ENCODE measurements at regions not wholly inside any gene's neighbourhood (a gene's known extent, or its start where the extent isn't known, plus 50 kb on each side); places are given as distances from the start of the nearest gene placed in this dataset.

DNA sequence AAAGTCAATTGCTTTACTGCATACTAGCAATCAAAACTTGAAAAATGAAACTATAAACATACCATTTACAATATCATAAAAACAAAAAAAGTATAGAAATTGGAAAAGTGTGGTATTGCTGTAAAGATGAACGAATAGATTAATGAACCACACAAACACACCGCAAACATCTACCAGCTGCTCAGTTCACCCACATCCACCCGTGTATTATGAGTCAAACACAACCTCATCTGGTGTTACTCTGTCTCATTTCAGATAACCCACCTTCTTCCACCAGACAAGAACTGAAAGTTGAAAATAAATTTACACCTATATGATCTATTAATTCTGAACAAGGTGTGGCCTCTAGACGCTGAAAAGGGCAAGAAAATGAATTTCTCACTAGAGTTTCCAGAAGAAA is 53.3 kb downstream of the BLID start:
- no peak for DNase-seq

- no peak for DNase-seq
Observed at GRCh38 chr11:122059565-122059964, 56.5 kb downstream of the BLID start.

GRCh38 chr11:122050021-122050690 is 65.9 kb downstream of the BLID start:
- DNase-seq, result no peak

- DNase-seq, result no peak
Observed at GRCh38 chr11:122048401-122048800, 67.6 kb downstream of the BLID start.

DNA sequence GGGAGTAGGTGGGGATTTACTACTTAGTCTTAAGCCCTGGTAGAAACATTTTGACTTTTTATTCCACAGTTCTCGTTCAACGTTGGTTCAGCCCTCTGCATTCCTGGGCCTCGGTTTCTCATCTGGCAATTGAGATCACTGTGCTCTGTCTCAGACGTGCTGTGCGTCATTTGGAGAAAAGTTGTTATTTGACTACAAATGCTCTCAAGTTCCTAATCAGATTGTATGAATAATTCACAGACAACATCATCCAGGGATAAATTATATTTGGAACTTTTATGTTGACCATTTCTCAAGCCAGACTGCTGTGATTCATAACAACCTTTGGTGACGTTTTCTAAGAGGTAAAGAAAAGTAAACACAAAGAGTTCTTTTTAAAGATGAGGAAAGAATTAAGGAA is 69.2 kb downstream of the BLID start:
- DNase-seq, result no peak

DNA sequence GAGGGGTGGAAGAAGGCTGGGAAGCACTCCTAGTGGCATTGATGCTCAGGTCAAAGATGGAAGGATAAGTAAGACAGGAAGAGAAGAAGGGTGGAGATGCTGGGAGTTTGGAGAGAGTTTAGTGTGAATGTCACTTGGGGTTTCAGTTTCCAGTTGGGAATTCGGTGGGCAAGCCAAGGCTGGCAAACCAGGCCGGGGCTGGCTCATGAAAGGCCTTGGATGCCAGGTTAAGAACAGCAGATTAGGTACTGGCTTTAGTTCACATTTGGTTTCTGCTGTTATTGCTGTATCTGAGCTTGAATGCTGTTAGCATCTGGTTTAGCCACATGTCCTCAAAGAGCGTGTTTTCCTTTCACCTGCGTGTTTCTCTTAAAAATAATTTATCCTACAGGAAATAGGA is 69.6 kb downstream of the BLID start:
- no peak for DNase-seq

- DNase-seq, result no peak
Observed at GRCh38 chr11:122045181-122045586, 70.8 kb downstream of the BLID start.

DNA sequence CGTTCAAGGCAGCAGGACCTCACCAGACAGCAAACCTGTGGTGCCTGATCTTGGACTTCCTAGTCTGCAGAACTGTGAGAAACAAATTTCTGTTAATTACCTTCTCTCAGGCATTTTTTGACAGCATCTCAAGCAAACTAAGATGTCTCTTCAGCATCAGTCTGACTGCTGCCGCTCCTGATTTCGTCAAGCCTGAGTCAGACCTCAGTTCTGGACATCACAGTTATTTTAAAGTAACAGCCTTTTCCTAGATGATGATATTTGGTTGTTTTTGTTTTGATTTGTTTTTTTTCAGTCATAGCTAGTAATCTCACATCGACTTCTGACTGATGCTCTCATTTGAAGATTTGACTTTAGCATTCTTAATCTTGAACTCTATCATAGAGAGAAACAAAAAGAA is 71.9 kb downstream of the BLID start:
- DNase-seq, result no peak

GRCh38 chr11:122042981-122043380 is 73.0 kb downstream of the BLID start:
- DNase-seq, result no peak

- no peak for DNase-seq
Observed at GRCh38 chr11:122040464-122040863, 75.6 kb downstream of the BLID start.

DNA sequence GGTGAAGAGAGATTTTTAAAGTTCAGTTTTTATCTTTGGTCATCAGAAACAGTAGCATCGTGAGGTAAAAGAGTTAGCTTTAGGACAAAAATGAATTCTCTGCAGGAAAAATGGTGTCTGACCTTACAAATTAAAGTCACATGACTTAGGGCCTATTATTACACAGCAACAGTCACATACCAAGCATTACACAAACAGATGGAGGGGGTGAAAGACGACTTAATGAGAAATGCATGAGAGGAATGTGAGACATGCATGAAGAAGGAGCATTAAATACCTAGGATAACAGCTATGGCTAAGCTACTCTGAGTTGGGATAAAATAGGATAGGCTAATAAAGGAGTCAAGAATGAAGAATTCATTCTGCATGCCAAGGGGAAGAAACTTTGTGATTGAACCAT is 77.5 kb downstream of the BLID start:
- DNase-seq, result no peak

GRCh38 chr11:122037911-122038310 is 78.1 kb downstream of the BLID start:
- no peak for DNase-seq

DNA sequence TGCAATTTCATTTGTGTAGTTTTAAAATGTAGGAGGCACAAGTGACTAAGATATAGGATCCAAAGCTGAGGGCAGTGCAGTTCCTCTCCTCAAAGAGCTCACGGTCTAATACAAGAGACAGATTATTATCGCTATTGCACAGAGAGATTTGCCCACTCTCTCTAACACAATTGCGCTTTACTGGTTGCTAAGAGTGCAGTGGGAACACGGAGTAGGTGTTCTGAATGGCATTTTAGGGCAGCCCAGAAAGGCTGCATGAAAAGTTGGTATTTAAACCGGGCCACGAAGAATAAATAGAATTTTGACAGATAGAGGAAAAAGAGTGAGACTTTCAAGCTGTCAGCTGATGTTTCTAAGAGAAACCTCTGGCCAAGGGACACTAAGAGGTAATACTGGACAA is 79.5 kb downstream of the BLID start:
- no peak for DNase-seq

GRCh38 chr11:122036018-122036417 is 80.0 kb downstream of the BLID start:
- no peak for DNase-seq

DNA sequence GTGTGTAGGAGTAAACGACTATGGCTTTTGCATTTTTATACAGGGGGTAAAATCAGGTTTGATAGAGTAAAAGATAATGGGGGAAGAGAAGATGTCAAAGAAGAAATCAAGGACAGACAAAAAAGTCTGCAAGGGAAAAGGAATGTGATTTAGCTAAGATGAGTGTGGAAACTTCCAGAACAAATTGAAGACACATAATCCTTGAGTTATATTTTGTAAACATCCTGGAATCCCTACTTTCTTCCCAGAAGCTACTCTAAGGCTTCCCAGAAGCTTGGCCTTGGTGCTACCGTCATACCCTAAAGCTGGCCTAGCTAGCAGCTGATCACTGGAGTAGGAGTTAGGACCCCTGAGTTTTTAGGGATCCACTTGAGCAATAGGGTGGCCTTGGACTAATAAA is 82.4 kb downstream of the BLID start:
- no peak for DNase-seq

GRCh38 chr11:122033193-122033592 is 82.8 kb downstream of the BLID start:
- no peak for DNase-seq

DNA sequence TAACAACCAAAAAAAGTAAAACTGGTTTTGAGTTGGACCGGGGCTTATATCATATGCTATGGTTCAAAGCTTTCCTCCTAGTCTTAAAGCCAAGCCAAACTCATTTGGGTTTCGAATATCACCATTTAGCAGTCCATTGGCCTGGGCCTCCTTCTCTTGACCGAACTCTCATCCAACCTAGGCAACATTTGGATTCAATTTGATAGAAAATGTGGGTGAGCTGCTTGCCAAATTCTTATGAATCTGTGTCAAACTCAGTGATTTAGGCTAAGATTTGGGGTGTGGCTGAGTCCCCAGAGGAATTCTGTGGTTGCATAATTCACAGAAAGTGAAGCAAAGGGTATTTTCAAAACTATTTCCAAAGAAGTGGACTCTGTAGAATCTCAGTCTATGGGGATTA is 83.7 kb downstream of the BLID start:
- no peak for DNase-seq

DNA sequence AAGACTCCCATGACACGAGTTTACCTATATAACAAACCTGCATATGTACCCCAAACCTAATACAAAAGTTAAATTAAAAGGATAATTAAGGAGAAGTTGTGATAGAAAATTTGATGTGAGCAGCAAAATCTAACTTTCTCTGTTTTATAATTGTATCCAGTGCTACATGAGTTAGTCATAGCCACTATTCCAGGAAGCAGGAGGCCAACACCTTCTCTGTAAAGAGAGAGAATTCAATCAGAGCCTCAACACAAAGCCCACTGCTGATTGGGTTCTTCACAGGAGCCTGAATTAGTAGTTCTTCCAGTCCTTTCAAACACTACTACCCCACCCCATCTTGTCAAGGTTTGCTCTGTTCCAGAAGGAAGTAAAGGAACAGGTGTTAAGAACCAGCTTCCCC is 84.2 kb downstream of the BLID start:
- DNase-seq, result no peak

DNA sequence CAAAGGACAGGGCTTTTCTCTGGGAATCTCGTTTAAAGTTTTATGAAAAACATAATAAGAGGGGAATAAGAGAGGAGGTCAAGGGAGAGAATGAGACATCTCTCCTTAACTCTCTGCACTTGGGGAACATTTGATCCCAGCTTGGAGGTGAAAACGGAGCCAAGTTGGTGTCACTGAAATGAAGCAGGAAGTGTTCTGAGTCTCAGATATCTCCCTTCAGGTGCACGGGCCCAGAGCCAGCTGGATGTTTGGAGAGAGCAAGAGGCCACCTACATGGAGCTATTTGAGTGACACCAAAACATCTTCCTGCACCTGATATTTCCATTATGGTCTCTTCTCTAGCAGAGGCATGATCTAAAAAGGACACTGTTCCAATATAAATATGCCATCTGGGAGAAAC is 85.7 kb downstream of the BLID start:
- no peak for DNase-seq

- DNase-seq, result no peak
Observed at GRCh38 chr11:122028545-122028944, 87.5 kb downstream of the BLID start.

- DNase-seq, result no peak
Observed at GRCh38 chr11:122028036-122028435, 88.0 kb downstream of the BLID start.

DNA sequence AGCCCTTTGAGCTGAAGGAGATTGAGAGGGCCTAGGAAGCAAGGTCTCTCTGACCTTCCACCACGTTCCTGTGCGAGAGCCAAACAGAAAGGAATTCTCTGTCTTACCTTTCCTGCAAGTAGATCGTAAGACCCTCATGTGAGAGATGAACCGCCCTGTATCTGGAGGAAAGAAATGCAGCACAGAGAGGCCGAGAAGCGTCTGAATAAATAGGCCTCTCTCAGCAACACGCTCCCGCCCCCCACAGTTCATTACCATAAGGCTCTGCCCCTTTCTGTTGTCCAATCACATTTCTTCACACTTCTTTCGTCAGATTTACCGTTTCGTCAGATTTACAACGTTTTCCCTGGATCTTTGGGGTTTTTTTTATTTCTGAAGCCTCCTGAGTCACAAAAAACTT is 90.3 kb downstream of the BLID start:
- DNase-seq, result no peak

DNA sequence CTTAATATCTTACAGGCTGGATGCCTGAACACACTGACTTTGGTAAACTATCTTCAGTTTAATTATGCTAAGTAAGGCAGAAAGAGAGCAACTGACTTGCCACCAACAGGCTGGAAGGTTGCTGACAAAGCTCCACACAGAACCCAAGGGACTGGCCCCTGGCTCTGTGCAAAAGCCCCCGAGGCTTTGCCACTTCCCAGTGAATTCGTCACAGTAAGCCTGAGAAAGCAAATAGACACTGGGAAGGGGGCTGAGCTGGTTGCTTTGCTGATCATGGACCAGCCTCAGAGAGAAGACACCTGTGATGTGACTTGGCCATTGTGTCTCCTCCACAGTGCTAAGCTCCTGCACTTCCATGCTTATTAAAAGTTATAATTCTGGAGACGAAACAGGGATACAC is 91.7 kb downstream of the BLID start:
- DNase-seq, result no peak

DNA sequence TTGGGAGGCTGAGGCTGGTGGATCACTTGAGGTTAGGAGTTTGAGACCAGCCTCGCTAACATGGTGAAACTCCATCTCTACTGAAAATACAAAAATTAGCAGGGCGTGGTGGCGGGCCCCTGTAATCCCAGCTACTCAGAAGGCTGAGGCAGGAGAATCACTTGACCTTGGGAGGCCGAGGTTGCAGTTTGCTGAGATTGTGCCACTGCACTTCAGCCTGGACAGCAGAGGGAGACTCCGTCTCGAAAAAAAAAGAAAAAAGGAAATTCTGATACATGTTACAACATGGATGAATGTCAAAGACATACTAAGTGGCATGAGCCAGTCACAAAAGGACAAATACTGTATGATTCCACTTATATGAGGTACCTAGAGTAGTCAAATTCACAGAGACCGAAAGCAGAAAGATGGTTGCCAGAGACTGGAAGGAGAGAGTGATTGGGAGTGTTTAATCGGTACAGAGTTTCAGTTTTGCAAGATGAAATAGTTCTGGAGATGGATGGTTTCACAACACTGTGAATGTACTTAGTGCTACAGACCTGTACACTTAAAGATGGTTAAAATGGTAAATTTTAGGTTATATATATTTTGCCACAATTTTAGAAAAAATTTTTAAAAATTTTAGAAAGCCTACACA is 92.3 kb downstream of the BLID start:
- no peak for DNase-seq

GRCh38 chr11:122022646-122023045 is 93.4 kb downstream of the BLID start:
- no peak for DNase-seq

Measured in CD4-positive, alpha-beta T cell treated with Interleukin-15 for 1 hour (primary cell).